H54 (cell line): ENCODE measurements at regions not wholly inside any gene's neighbourhood (a gene's known extent, or its start where the extent isn't known, plus 50 kb on each side); places are given as distances from the start of the nearest gene placed in this dataset.

Experiments used
- DNase-seq: peaks from one replicate; pipeline ENCODE4 v3.0.0; 2011; ENCODE audit warnings: low spot score, mixed read lengths; ENCODE audit not compliant: insufficient read length
- FAIRE-seq: peaks from 3 replicates; lab custom pipeline; 2011; peaks lifted over from hg19 to GRCh38; lab: Jason Lieb, UNC
- POLR2A ChIP-seq: IDR thresholded peaks from 2 replicates; pipeline ENCODE4 v1.6.1; 2011; ENCODE audit warnings: low read depth, mild to moderate bottlenecking, low read length

DNA sequence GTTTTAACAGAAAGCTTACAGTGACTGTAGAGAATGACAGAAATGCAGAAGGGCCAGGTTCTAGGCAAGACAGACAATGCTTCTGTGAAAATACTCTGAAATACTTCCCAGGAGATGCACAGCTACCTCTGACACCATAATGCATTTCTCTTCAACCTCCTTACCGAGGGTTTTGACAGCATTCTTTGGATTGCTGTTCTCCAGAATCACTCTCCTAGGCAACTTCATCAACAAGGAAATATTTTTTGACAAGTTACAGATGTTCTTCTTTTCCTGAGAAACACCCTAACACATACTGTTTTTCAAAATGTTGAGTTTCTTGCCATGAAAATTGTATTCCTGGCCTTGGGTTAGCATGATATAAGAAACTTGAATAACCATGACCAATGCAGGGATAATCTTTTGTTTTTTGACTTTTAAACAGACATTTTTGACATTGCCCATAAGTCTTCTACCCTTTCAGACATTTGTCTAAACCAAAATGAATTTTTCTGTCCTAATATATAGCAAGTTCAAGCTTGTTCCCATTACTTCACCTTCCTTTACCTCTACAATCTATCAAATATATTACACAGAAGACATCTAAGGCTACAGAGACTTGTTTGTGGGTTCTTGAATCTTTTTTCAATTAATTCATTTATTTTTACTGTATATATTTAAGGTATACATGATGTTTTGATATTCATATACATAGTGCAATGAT, 108.1 kb downstream of the CCDC34 start:
- FAIRE-seq (no peak), DNase-seq (no peak)
- no peak for TF ChIP-seq POLR2A

- no peak for DNase-seq
- FAIRE-seq: no peak
- TF ChIP-seq POLR2A: no peak
These were observed 109.8 kb downstream of the CCDC34 start for GRCh38 chr11:27253224-27253623.

DNA sequence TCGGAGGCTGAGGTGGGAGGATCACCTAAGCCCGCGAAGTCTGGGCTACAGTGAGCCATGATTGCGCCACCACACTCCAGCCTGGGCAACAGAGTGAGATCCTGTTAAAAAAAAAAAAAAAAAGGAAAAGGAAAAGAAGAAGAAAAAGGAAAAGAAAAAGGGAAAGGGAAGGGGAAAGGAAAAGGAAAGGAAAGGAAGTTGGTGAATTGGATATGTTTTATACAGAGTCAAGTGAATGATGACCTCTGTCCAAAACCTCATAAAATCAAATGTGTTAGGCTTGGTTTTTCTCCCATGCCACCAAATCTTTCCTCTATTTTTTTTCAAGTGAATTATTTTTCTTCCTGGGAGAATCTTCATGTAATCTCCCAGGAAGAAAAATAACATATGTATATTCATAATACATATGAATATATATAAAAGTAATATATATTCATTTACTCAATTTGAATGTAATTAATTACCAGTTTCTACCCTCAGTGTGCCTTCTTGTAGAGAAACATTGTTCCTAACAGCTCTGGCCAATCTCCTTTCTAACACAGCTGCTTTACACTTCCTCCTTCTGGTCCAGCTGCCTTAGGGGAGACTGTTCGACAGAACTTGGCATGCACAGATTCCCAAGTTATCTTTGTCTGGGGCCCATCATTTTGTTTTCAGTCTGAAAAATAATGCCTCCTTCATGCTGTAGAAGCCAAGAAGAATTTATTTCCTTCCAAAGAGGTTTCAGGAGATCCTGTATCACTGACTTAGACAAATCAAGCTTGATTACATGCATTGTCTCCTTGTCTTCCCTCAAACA, 111.9 kb downstream of the CCDC34 start:
- no peak for DNase-seq
- FAIRE-seq: no peak
- TF ChIP-seq POLR2A: no peak

GRCh38 chr11:27248576-27249509, 114.2 kb downstream of the CCDC34 start:
- DNase-seq (no peak), FAIRE-seq (no peak)
- TF ChIP-seq POLR2A: no peak

DNA sequence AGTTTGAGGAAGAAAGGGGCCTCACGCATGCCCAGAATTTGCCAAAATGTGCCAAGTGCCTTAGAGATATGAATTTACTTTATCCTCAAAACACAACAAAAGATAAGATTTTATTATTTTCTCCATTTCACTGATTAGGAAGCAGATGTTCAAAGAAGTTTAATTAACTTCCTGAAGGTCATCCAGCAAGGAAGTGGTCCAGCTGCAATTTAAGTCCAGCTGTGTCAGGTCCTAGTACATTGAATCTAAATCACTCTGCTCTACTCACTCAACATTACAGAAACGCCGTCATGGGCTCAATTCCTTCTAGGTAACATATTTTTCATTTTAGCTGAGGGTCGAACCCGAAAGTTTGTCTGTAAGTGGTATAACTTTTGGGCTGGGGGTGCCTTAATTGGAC, 115.4 kb downstream of the CCDC34 start:
- FAIRE-seq (no peak), DNase-seq (no peak)

DNA sequence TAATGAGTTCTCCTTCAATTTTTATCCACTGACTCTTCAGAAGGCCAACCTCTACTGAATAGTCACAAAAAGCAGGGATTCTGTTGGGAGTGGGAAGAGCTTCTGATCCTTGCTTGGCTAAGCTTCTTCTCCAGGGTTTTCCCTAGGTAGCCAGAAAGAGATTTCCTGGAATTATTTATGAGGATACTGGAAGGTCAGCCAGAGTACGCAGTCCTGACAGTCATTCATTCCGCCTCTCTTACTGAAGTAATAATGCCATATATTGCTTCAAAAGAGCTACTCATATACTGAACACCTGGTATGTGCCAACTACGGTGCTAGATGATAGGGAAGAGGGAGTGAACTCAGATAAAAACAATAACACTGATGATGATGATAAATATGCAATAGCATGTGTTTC, 116.1 kb downstream of the CCDC34 start:
- FAIRE-seq: no peak
- DNase-seq: no peak
- TF ChIP-seq POLR2A: no peak

More for the DNA sequence above, 115.4 kb downstream of the CCDC34 start:
- TF ChIP-seq POLR2A: no peak

- no peak for DNase-seq
- TF ChIP-seq POLR2A: no peak
- FAIRE-seq: no peak
These were observed 118.1 kb downstream of the CCDC34 start for GRCh38 chr11:27244900-27245299.

- no peak for DNase-seq
- no peak for TF ChIP-seq POLR2A
- FAIRE-seq: peak; percentile 82
These were observed 120.4 kb downstream of the CCDC34 start for GRCh38 chr11:27242591-27242990.

- peak; percentile 30 for DNase-seq
- no peak for TF ChIP-seq POLR2A
- peak; percentile 94 for FAIRE-seq
These were observed 121.5 kb downstream of the CCDC34 start for GRCh38 chr11:27241311-27242122.

DNA sequence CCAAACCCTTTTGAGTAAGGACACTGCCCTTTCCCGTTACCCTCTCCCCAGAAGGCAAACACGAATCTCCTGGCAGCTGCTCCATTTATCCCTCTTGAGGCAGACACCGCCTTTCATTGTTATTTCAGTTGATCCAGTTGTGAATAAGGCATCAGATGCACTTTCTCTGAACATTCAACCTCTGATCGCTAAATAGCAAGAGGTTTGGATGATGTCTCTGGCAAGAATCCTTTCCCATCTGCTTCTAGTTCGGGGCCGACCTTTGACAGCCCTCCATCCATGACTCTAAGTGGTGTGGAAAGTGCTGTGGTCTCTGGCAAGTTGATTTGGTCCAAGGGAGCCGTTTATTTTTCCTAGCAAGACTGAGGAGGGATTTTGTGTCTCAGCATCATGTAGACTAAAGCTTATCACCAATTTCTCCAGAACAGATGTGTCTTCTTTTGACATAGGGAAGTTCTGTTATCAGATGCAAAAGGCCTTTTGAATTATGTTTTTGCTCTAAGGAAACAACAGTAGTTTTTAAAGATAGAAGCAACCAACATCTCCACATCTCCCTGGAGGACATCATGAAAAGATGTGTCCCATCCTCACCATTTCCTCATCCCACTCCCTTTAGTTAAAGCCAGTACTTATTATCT, 123.6 kb downstream of the CCDC34 start:
- TF ChIP-seq POLR2A: no peak
- FAIRE-seq: no peak
- DNase-seq: no peak

DNA sequence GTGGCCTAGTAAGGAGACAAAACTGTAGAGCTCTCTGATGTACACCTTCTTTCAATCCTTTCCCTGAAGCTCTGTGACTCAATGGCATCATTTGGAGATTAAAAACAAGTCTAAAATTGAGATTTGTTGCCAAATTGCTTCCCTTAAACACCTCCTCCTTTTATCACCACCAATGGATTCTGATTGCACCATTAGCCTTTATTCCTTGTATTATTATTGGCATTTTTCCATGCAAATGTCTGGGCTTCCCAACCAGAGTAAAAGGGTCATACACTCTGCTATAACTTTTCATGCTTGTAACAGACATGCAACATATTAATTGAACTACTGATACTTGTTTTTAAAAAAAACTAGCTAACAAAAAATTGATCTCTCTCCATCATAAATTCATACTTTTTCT, 124.2 kb downstream of the CCDC34 start:
- FAIRE-seq (no peak), DNase-seq (no peak)
- no peak for TF ChIP-seq POLR2A

DNA sequence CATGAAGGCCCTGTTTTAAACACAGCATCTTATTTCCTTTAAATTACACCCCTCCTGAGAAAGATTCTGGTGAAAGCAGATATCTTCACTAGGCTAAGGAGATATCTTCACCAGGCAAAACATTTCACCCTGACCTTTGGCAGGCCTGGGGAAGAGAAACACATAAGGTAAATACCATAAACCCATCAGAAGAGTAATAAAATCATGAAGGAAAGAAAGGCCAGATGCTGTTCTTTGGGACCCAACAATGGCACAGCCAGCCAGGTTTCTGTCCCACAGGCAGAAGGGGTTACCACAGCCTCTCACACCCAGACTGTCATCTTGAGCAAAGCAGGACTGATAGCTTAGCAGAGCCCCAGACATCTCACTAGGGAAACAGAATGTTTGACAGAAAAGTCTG, 125.4 kb downstream of the CCDC34 start:
- no peak for FAIRE-seq
- no peak for TF ChIP-seq POLR2A
- DNase-seq: no peak

DNA sequence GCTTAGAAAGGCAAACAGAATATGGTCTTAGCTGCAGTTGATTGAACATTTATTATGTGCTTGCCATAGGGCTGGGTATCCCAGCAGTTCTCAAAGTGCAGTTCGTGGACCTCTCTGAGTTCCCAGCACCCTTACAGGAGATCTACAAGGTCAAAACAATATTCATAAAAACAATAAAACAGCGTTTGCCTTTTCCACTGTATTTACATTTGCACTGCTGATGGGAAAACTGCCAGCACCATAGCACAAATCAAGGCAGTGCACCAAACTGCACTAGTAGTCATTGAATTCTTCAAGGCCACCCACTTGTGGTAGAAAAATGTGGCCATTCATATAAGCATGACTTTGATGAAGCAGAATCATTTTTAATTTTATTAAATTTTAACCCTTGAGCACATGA, 128.1 kb downstream of the CCDC34 start:
- DNase-seq (no peak), FAIRE-seq (no peak)
- TF ChIP-seq POLR2A: no peak
